ENCODE measurements at regions not wholly inside any gene's neighbourhood (a gene's known extent, or its start where the extent isn't known, plus 50 kb on each side); places are given as distances from the start of the nearest gene placed in this dataset.
"Not testable (repeated sequence)": the region's sequence is repeated elsewhere in the genome, so short reads cannot be mapped to it uniquely, and the experiment has no call there.

GRCh38 chr9:28941856-28942255, 1368.6 kb upstream of the C9orf72 start:
- no peak for DNase-seq

- no peak for DNase-seq
Measured at GRCh38 chr9:28942941-28943340, 1369.7 kb upstream of the C9orf72 start.

- DNase-seq = no peak
Measured at GRCh38 chr9:28946648-28947047, 1373.4 kb upstream of the C9orf72 start.

GRCh38 chr9:28951945-28952344, 1378.7 kb upstream of the C9orf72 start:
- DNase-seq = no peak

GRCh38 chr9:28956116-28956880, 1383.0 kb upstream of the C9orf72 start:
- DNase-seq = no peak

- no peak for DNase-seq
Measured at GRCh38 chr9:28960602-28961001, 1387.3 kb upstream of the C9orf72 start.

- DNase-seq = no peak
Measured at GRCh38 chr9:28961623-28962022, 1388.3 kb upstream of the C9orf72 start.

GRCh38 chr9:28967226-28967625, 1393.9 kb upstream of the C9orf72 start:
- DNase-seq = no peak

GRCh38 chr9:28970241-28970654, 1397.0 kb upstream of the C9orf72 start:
- DNase-seq = no peak

GRCh38 chr9:28971881-28972280, 1398.6 kb upstream of the C9orf72 start:
- DNase-seq = no peak

- DNase-seq = no peak
Measured at GRCh38 chr9:28976250-28976649, 1403.0 kb upstream of the C9orf72 start.

- no peak for DNase-seq
Measured at GRCh38 chr9:28976684-28977083, 1403.4 kb upstream of the C9orf72 start.

GRCh38 chr9:28981129-28981528, 1407.8 kb upstream of the C9orf72 start:
- no peak for DNase-seq

GRCh38 chr9:28981711-28982110, 1408.4 kb upstream of the C9orf72 start:
- no peak for DNase-seq

GRCh38 chr9:28984016-28984415, 1410.7 kb upstream of the C9orf72 start:
- no peak for DNase-seq

- not testable (repeated sequence) for DNase-seq
Measured at GRCh38 chr9:28990009-28990408, 1416.7 kb upstream of the C9orf72 start.

- no peak for DNase-seq
Measured at GRCh38 chr9:28999057-28999456, 1425.8 kb upstream of the C9orf72 start.

- no peak for DNase-seq
Measured at GRCh38 chr9:28999806-29000205, 1426.5 kb upstream of the C9orf72 start.

GRCh38 chr9:29001006-29001405, 1427.7 kb upstream of the C9orf72 start:
- no peak for DNase-seq

- DNase-seq = no peak
Measured at GRCh38 chr9:29004988-29005387, 1431.7 kb upstream of the C9orf72 start.

- DNase-seq = no peak
Measured at GRCh38 chr9:29006628-29007027, 1433.3 kb upstream of the C9orf72 start.

- no peak for DNase-seq
Measured at GRCh38 chr9:29012911-29013310, 1439.6 kb upstream of the C9orf72 start.

GRCh38 chr9:29021632-29022031, 1448.4 kb upstream of the C9orf72 start:
- DNase-seq = no peak

- no peak for DNase-seq
Measured at GRCh38 chr9:29038332-29038731, 1465.1 kb upstream of the C9orf72 start.

GRCh38 chr9:29039258-29039657, 1466.0 kb upstream of the C9orf72 start:
- DNase-seq = no peak
